BJ (cell line): ENCODE measurements at regions not wholly inside any gene's neighbourhood (a gene's known extent, or its start where the extent isn't known, plus 50 kb on each side); places are given as distances from the start of the nearest gene placed in this dataset.

ENCODE experiments used
- CTCF ChIA-PET: fragments of 350-600 bp; formaldehyde crosslinking; extraction: SDS; loops from one replicate; lab custom pipeline; 2021; ENCODE audit warnings: antibody characterized with exemption, inconsistent platforms; lab: Yijun Ruan, JAX
- POLR2A ChIA-PET: fragments of 300-600 bp; sonication (Branson Sonifier 250); formaldehyde crosslinking; extraction: SDS; loops from one replicate; lab custom pipeline; 2021; ENCODE audit warnings: antibody characterized with exemption; lab: Charles Lee
- DNase-seq: peaks from one replicate; pipeline ENCODE4 v3.0.0-alpha.2; 2011; ENCODE audit warnings: low read depth
- H3K27me3 ChIP-seq: 2 replicates; pipeline ENCODE4 v1.6.0; 2011; ENCODE audit warnings: low read length; ENCODE audit not compliant: control insufficient read depth, insufficient read depth
- H3K36me3 ChIP-seq: 2 replicates; pipeline ENCODE4 v1.5.1; 2011; ENCODE audit warnings: low read length; ENCODE audit not compliant: control insufficient read depth, insufficient read depth
- H3K4me3 ChIP-seq: 2 replicates; pipeline ENCODE4 v1.5.1; 2011; ENCODE audit warnings: low read depth, mild to moderate bottlenecking, control low read depth, low read length
- TF ChIP-seq, protein P1 (sequence below): IDR thresholded peaks from 2 replicates; pipeline ENCODE4 v1.5.1; 2011; ENCODE audit warnings: low read depth, mild to moderate bottlenecking, control low read depth, inconsistent platforms, low read length, moderate library complexity; ENCODE audit not compliant: insufficient read depth

DNA sequence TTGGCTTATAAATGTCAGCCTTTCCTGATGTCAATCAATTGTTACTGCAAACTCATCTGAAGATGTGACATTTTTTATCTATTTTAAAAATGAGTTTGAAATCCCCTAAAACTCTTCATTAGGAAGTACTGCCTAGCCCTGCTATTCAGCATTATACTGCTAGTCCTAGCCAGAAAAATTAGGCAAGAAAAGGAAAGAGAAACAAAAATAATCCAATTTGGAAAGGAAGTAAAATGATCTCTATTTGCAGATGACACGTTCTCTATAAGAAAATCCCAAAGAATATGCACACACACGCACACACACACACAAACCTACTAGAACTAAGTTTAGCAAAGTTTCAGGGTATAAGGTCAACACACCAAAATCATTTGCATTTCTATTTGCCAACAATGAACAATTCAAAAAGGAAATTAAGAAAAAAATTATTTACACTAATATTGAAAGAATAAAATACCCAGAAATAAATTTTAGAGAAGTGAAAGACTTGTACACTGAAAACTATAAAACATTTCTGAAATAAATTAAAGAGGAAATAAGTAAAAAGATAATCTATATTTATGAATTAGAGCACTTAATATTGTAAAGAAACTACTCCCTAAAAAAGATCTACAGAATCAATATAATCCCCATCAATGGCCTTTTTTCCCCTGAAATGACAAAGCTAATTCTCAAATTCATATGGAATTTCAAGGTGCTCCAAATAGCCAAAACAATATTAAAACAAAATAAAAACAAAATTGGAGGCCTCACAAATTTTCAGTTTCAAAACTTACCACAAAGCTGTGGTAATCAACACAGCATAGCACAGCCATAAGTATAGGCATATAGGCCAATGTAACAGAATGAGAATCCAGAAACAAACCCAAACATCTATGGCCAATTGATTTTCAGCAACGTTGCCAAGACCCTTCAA is 433.7 kb upstream of the TRIB2 start:
- Histone ChIP-seq H3K36me3 (no peaks in the 10 kb centered on the region), H3K27me3 (no peaks in the 10 kb centered on the region), H3K4me3 (no peak overlapping the region)
- DNase-seq: no peak
- CTCF ChIA-PET: interaction anchor here (0.7 to 1.2 kb wide), 2 partner anchors 12 to 359 kb away, joined by 3 to 5 read pairs; no protein-coding TSS in a partner anchor
- TF ChIP-seq, protein P1, sequence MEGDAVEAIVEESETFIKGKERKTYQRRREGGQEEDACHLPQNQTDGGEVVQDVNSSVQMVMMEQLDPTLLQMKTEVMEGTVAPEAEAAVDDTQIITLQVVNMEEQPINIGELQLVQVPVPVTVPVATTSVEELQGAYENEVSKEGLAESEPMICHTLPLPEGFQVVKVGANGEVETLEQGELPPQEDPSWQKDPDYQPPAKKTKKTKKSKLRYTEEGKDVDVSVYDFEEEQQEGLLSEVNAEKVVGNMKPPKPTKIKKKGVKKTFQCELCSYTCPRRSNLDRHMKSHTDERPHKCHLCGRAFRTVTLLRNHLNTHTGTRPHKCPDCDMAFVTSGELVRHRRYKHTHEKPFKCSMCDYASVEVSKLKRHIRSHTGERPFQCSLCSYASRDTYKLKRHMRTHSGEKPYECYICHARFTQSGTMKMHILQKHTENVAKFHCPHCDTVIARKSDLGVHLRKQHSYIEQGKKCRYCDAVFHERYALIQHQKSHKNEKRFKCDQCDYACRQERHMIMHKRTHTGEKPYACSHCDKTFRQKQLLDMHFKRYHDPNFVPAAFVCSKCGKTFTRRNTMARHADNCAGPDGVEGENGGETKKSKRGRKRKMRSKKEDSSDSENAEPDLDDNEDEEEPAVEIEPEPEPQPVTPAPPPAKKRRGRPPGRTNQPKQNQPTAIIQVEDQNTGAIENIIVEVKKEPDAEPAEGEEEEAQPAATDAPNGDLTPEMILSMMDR: no peak
- POLR2A ChIA-PET: interaction anchor here (0.6 kb wide), 1 partner anchor 91 kb away, joined by 3 read pairs; no protein-coding TSS in a partner anchor

GRCh38 chr2:12284037-12284436 is 432.7 kb upstream of the TRIB2 start:
- CTCF ChIA-PET: interaction anchor here (1.2 kb wide), 1 partner anchor 13 kb away, joined by 5 read pairs; no protein-coding TSS in a partner anchor
- no peaks in the 10 kb centered on the region for H3K36me3 ChIP-seq
- TF ChIP-seq, protein P1: no peak
- no peak overlapping the region for H3K4me3 ChIP-seq
- POLR2A ChIA-PET: interaction anchor here (0.6 kb wide), 1 partner anchor 92 kb away, joined by 3 read pairs; no protein-coding TSS in a partner anchor
- DNase-seq: no peak
- no peaks in the 10 kb centered on the region for H3K27me3 ChIP-seq

DNA sequence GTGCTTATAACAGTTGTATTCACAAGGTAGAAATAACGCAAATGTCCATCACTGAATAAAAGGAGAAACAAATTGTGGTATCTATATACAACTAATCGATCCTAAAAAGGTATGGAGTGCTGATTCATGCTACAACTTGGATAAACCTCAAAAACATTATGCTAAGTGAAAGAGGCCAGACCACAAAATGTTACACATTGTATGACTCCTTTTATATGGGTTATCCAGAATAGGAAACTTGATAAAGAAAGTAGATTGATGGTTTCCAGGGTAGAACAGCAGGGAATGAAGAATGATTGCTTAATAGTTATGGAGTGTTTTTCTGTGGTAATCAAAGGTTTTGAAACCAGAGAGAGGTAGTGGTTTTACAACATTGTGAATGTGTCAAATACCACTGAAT is 432.2 kb upstream of the TRIB2 start:
- ChIA-PET POLR2A (no interaction called here), CTCF (no interaction called here)
- TF ChIP-seq, protein P1: no peak
- H3K27me3 ChIP-seq: no peaks in the 10 kb centered on the region
- DNase-seq: no peak
- no peaks in the 10 kb centered on the region for H3K36me3 ChIP-seq
- H3K4me3 ChIP-seq: no peak overlapping the region

DNA sequence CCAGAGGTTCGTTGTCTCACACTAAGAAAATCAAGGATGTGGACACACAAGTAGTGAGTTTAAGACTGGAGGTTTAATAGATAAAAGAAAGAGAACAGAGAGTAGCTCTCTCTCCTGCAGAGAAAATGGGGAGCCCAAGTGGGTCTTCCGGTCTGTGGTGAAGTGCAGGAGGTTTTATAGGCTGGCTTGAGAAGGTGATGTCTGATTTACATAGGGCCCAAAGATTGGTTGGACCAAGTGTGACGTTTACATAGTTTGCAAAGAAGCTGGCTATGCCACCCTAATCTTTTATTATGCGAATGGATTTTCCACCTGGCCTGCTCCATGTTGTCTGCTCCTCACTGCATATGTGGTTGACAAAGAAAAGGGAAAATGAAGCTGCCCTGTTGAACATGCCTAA is 430.4 kb upstream of the TRIB2 start:
- no peak overlapping the region for H3K4me3 ChIP-seq
- POLR2A ChIA-PET: no interaction called here
- CTCF ChIA-PET: interaction anchor here (0.5 to 1.3 kb wide), 2 partner anchors 10 to 532 kb away, joined by 3 read pairs; no protein-coding TSS in a partner anchor
- no peak for DNase-seq
- H3K36me3 ChIP-seq: no peaks in the 10 kb centered on the region
- no peaks in the 10 kb centered on the region for H3K27me3 ChIP-seq
- TF ChIP-seq, protein P1: no peak

GRCh38 chr2:12287220-12287751 is 429.4 kb upstream of the TRIB2 start:
- CTCF ChIA-PET: interaction anchor here (0.5 to 1.3 kb wide), 2 partner anchors 11 to 533 kb away, joined by 3 read pairs; no protein-coding TSS in a partner anchor
- Histone ChIP-seq H3K36me3 (no peaks in the 10 kb centered on the region), H3K27me3 (no peaks in the 10 kb centered on the region), H3K4me3 (no peak overlapping the region)
- POLR2A ChIA-PET: no interaction called here
- DNase-seq: no peak
- TF ChIP-seq, protein P1: no peak
